AG10803 (cell line): ENCODE measurements at regions not wholly inside any gene's neighbourhood (a gene's known extent, or its start where the extent isn't known, plus 50 kb on each side); places are given as distances from the start of the nearest gene placed in this dataset.

Experiments
- DNase-seq: peaks from one replicate; pipeline ENCODE4 v3.0.0; 2010; ENCODE audit warnings: low read depth
- H3K4me3 ChIP-seq: 2 replicates; pipeline ENCODE4 v1.5.1; 2011; ENCODE audit warnings: mild to moderate bottlenecking, low read length, control low read depth
- TF ChIP-seq, protein P1 (sequence below): conservative IDR thresholded peaks from 2 replicates; pipeline ENCODE4 v1.5.1; 2011; ENCODE audit warnings: mild to moderate bottlenecking, low read length, control low read depth, inconsistent platforms

DNA sequence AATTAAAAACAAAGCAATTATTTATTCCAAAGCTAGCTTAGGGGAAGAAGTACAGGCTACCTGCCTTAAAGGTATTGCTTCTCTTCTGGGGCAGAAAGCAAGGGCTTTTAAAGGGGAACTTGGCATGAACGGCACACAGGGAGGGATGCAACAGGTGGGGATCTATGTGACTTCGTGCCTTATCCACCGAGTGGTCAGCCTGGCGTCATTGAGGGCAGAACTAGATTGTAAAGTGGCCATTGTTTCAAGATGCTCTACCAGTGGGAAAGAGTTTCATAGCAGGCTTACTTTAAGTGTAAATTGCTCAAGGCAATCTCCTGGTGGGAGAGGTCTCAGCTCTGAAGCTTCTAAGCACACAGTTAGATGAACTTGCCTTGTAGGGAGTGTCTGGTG lies 360.4 kb downstream of the ATP23 start:
- H3K4me3 ChIP-seq, result no peak overlapping the region
- DNase-seq, result no peak
- TF ChIP-seq, protein P1, sequence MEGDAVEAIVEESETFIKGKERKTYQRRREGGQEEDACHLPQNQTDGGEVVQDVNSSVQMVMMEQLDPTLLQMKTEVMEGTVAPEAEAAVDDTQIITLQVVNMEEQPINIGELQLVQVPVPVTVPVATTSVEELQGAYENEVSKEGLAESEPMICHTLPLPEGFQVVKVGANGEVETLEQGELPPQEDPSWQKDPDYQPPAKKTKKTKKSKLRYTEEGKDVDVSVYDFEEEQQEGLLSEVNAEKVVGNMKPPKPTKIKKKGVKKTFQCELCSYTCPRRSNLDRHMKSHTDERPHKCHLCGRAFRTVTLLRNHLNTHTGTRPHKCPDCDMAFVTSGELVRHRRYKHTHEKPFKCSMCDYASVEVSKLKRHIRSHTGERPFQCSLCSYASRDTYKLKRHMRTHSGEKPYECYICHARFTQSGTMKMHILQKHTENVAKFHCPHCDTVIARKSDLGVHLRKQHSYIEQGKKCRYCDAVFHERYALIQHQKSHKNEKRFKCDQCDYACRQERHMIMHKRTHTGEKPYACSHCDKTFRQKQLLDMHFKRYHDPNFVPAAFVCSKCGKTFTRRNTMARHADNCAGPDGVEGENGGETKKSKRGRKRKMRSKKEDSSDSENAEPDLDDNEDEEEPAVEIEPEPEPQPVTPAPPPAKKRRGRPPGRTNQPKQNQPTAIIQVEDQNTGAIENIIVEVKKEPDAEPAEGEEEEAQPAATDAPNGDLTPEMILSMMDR, result no peak

DNA sequence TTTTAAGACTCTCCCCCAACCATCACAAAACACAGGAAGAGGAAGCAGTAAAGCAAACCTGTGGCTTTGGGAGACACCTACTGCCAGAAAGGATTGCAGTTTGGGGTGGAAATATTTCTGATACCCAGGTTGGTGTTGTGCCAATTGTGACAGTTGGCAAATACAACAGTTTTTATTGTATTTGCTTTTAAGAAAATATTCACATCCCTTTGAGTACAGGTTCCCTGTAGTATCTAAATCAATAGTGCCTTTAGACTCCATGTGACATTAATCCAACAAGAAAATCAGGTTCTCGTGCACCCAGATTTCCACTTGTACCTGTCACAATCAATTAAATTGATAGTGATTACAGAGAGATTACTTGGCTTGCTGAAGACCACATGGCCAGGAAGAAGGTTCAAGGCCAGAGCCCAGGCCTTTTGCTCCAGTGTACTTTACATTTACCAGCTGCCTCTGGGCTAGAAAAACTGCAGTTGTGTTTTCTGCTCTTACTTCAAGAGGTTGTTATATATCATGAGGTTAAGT lies 361.2 kb downstream of the ATP23 start:
- TF ChIP-seq, protein P1, result no peak
- DNase-seq, result no peak
- no peak overlapping the region for H3K4me3 ChIP-seq

DNA sequence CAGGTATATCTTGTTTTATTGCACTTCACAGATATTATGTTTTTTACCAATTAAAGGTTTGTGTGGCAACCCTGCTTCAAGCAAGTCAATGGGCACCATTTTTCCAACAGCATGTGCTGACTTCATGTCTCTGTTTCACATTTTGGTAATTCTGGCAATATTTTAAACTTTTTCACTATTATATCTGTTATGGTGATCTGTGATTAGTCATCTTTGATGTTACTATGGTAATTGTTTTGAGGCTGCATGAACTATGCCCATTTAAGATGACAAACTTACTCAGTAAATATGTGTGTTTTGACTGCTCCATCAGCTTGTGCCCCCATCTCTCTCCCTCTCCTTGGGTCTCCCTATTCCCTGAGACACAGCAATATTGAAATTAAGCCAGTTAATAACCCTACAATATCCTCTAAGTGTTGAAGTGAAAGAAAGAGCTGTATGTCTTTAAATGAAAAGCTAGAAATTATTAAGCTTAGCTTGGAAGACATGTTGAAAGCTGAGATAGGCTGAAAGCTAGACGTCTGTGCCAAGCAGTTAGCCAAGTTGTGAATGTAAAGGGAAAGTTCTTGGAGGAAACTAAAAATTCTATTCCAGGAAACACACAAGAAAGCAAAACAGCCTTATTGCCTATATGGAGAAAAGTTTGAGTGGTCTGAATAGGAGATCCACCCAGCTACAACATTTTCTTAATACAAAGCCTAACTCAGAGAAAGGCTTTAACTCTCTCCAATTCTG lies 365.1 kb downstream of the ATP23 start:
- TF ChIP-seq, protein P1, result no peak
- no peak for DNase-seq
- no peak overlapping the region for H3K4me3 ChIP-seq

DNA sequence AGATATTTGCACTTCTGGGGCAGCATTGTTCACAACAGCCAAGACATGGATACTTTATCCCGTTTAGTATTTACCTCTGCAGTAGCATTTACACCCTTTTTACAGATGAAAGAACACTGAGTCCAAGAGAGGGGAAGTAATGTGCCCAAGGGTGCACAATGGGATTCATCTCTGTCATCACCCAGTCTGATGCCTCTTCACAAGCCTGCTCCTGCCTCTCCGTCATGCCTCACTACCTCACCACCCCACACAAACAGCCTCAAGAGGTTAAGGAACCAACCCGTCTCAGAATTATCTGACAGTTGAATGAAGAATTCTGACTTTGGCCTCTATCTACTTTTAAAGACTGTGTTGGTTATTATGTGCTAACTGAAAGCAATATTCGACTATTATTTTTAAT lies 368.4 kb downstream of the ATP23 start:
- no peak overlapping the region for H3K4me3 ChIP-seq
- no peak for DNase-seq
- TF ChIP-seq, protein P1, result no peak

DNA sequence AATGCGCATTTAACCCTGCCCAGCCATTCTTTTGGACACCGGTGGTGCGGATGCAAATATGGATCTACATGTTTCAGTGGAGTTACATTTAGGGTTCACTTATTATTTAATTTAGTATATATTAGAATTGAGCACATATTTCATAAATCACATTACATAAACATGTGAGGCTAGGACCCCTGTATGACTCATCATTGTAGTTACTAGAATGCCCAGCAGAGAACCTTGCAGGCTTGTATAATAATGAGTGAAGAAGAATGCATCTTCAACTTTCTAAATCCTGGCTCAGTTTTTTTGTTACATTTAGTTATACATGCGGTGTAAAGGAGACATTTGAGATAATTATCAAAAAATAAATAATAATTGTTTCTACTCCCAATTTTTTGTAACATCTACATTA lies 369.0 kb downstream of the ATP23 start:
- H3K4me3 ChIP-seq, result no peak overlapping the region
- peak; percentile 35 for DNase-seq
- TF ChIP-seq, protein P1, result peak; percentile 20; the same call in 1 of the 2 replicates

DNA sequence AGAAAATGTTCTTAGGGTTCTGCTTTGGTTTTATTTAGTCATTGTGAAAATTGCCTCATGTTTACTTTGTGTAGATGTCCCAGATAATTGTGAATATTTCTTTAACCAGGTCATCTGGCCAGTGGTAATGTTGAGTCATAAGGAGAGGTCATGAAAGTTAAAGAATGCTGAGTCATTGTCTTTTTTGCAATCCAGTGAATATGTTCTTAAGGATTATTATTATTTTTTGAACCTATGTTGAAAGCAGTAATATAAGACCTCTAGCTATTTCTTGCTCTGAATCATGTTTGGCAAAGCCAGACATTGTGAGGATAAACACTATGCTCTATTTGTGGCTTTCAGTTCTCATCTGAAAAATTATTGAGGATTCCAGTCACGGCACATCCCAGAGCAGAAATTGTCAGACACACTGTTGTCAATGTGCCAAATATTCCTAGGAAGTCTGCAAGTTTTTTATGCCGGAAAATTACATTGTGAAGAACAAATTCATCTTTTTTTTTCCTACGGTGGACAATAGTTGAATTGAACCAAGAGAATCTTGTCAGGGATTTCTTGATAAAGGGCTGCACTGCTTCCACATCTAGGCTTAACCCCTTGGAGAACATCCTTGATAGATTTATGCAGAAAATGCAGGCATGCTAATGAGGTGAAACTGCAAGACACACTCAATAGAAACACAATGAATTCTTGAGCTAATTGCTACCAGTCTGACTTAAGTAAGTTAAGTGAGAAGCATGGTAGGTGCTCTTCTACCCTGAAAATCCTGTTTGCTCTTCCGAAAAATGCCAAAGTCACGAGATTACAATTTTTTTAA lies 369.6 kb downstream of the ATP23 start:
- H3K4me3 ChIP-seq, result no peak overlapping the region
- TF ChIP-seq, protein P1, result no peak
- peak; percentile 99 for DNase-seq
